Epithelial cell of proximal tubule (primary cell): ENCODE measurements at regions not wholly inside any gene's neighbourhood (a gene's known extent, or its start where the extent isn't known, plus 50 kb on each side); places are given as distances from the start of the nearest gene placed in this dataset.
"Not testable (repeated sequence)": the region's sequence is repeated elsewhere in the genome, so short reads cannot be mapped to it uniquely, and the experiment has no call there.

Source experiments
- DNase-seq: peaks from one replicate; pipeline ENCODE4 v3.0.0-alpha.2; 2011; ENCODE audit warnings: low read depth
- H3K4me3 ChIP-seq: 2 replicates; pipeline ENCODE4 v1.5.1; 2011; ENCODE audit warnings: low read depth, mild to moderate bottlenecking, low read length
- CTCF ChIP-seq: conservative IDR thresholded peaks from 2 replicates; pipeline ENCODE4 v1.5.1; 2012; ENCODE audit warnings: low read depth, mild to moderate bottlenecking, low read length

GRCh38 chr22:27601195-27601594 is 200.4 kb downstream of the MN1 start:
- no peak for DNase-seq
- no peak for TF ChIP-seq CTCF
- no peak overlapping the region for H3K4me3 ChIP-seq

- DNase-seq, result no peak
- no peak overlapping the region for H3K4me3 ChIP-seq
- no peak for TF ChIP-seq CTCF
Observed at GRCh38 chr22:27602390-27602789, 199.2 kb downstream of the MN1 start.

DNA sequence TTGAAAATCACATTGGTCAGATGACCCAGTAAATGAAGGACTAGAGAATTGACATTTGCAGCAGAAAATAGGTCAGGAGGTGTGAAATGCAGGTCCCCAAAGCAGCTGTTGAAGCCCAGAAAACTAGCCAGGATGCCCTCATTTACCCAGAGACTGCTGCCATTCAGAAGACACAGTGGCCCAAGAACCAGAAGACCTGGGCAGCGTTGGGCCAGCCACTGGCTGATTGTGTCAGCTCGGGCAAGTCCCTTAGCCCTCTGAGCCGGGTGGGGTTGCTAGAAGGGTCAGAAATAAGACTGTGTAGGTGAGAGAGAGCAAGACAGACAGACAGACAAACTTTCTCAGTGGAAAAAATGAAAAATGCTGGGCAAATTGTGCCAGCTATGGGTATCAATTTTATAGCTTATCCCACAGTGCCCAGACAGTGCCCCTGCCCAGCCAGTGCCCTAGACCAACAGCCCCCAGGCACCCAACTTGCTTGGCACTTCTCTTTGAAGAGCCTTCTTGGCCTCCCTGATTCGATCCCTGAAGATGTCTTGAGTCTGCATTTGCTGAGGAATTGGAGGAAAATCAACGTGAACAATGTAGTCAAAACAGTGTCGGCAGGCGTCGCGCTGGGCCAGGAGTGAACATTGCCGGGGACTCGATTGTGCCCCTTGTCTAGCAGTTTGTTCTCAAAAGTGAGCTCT is 198.3 kb downstream of the MN1 start:
- TF ChIP-seq CTCF, result no peak
- DNase-seq, result no peak
- no peak overlapping the region for H3K4me3 ChIP-seq

DNA sequence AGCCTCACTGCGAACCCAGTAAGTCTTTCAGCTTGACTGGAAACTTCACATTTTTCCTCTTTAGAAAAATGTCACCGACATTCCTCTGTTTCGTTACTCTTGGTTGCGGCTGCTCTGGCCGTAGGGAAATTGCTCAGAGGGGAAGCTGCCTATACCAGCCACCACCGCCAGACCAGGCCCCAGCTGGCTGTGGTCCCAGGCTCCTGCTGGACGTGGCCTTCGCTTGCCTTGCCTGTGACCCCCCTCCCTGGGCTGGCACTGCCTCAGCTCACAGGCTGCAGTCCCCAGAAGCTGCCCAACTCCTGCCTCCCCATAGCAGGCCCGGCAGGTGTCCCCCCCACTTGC is 197.8 kb downstream of the MN1 start:
- no peak for TF ChIP-seq CTCF
- DNase-seq, result no peak
- no peak overlapping the region for H3K4me3 ChIP-seq

GRCh38 chr22:27605390-27605789 is 196.2 kb downstream of the MN1 start:
- TF ChIP-seq CTCF, result no peak
- DNase-seq, result no peak
- H3K4me3 ChIP-seq, result no peak overlapping the region

GRCh38 chr22:27607750-27608149 is 193.8 kb downstream of the MN1 start:
- not testable (repeated sequence) for DNase-seq, H3K4me3 ChIP-seq

DNA sequence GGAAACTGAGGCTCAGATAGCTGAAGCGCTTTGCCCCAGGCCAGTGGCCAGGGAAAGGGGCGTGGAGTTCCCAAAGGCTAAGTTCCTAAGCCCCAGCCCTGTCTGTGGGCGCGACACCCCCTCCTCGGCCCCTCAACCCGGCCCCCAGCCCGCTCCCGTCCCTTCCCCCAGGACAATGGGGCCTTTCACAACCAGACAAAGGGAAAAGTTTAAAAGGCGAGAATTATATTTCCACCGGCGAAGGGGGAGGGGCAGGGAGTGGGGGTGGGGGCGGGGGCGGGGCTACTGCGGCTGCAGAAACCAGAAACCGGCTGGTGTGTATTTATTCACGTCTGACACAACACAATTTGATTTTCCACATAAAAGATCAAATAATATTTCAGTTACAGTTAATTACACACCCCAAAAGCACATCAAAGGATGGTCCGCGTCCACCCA is 192.1 kb downstream of the MN1 start:
- no peak overlapping the region for H3K4me3 ChIP-seq
- DNase-seq, result no peak
- no peak for TF ChIP-seq CTCF

DNA sequence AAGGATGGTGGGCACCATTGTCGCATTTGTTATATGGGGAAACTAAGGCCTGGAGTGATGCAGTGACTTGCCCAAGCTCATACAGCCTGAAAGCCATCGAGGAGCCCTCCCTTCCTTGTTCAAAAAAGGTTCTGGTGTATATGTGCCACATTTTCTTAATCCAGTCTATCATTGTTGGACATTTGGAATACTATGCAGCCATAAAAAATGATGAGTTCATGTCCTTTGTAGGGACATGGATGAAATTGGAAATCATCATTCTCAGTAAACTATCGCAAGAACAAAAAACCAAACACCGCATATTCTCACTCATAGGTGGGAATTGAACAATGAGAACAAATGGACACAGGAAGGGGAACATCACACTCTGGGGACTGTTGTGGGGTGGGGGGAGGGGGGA is 191.4 kb downstream of the MN1 start:
- not testable (repeated sequence) for DNase-seq, H3K4me3 ChIP-seq
